Stimulated activated CD4-positive, alpha-beta T cell treated with anti-CD3 and anti-CD28 coated beads, Interleukin-1b, Interleukin-23, amount 100 ng/mL, for 4 hours (primary cell): ENCODE measurements at regions not wholly inside any gene's neighbourhood (a gene's known extent, or its start where the extent isn't known, plus 50 kb on each side); places are given as distances from the start of the nearest gene placed in this dataset.
"Not testable (repeated sequence)": the region's sequence is repeated elsewhere in the genome, so short reads cannot be mapped to it uniquely, and the experiment has no call there.

Source experiments
- DNase-seq, 2 donors: peaks; one replicate each; pipeline ENCODE4 v3.0.0-alpha.2; 2020; ENCODE audit warnings: low read depth in 2 of 2

GRCh38 chr16:49940464-49941224 lies 84.4 kb upstream of the CNEP1R1 start:
- DNase-seq: no peak

GRCh38 chr16:49944221-49944620 lies 80.8 kb upstream of the CNEP1R1 start:
- DNase-seq: no peak

GRCh38 chr16:49947907-49948678 lies 76.9 kb upstream of the CNEP1R1 start:
- no peak for DNase-seq

GRCh38 chr16:49951574-49952195 lies 73.3 kb upstream of the CNEP1R1 start:
- no peak for DNase-seq

GRCh38 chr16:49952386-49952785 lies 72.6 kb upstream of the CNEP1R1 start:
- DNase-seq: no peak

- DNase-seq: no peak
Observed at GRCh38 chr16:49953090-49953489, 71.9 kb upstream of the CNEP1R1 start.

GRCh38 chr16:49955858-49956257 lies 69.2 kb upstream of the CNEP1R1 start:
- DNase-seq: no peak

- DNase-seq: no peak
Observed at GRCh38 chr16:49956915-49957314, 68.1 kb upstream of the CNEP1R1 start.

GRCh38 chr16:49958448-49958847 lies 66.6 kb upstream of the CNEP1R1 start:
- no peak for DNase-seq

GRCh38 chr16:49959552-49960277 lies 65.3 kb upstream of the CNEP1R1 start:
- no peak for DNase-seq

- no peak for DNase-seq
Observed at GRCh38 chr16:49961089-49961488, 63.9 kb upstream of the CNEP1R1 start.

- not testable (repeated sequence) for DNase-seq
Observed at GRCh38 chr16:49962566-49962965, 62.5 kb upstream of the CNEP1R1 start.

GRCh38 chr16:49964316-49964715 lies 60.7 kb upstream of the CNEP1R1 start:
- DNase-seq: no peak

GRCh38 chr16:49964973-49965372 lies 60.1 kb upstream of the CNEP1R1 start:
- no peak for DNase-seq

- no peak for DNase-seq
Observed at GRCh38 chr16:49967012-49967559, 57.9 kb upstream of the CNEP1R1 start.

- no peak for DNase-seq
Observed at GRCh38 chr16:49969091-49970030, 55.7 kb upstream of the CNEP1R1 start.

- DNase-seq: no peak
Observed at GRCh38 chr16:49970797-49971431, 54.1 kb upstream of the CNEP1R1 start.

- no peak for DNase-seq
Observed at GRCh38 chr16:49972280-49972679, 52.7 kb upstream of the CNEP1R1 start.

GRCh38 chr16:49972961-49973360 lies 52.1 kb upstream of the CNEP1R1 start:
- no peak for DNase-seq
